H1 (cell line): ENCODE measurements at regions not wholly inside any gene's neighbourhood (a gene's known extent, or its start where the extent isn't known, plus 50 kb on each side); places are given as distances from the start of the nearest gene placed in this dataset.

Source experiments
- CTCF ChIA-PET: fragments of 300-600 bp; sonication (Branson Sonifier 250); formaldehyde crosslinking; loops from one replicate; lab custom pipeline; 2021; ENCODE audit not compliant: partially characterized antibody; lab: Charles Lee
- POLR2A ChIA-PET: fragments of 300-600 bp; sonication (Branson Sonifier 250); formaldehyde crosslinking; loops from one replicate; lab custom pipeline; 2021; ENCODE audit warnings: inconsistent platforms; ENCODE audit not compliant: partially characterized antibody; lab: Charles Lee
- DNase-seq, 2 experiments: peaks; one replicate each; pipeline versions ENCODE4 v3.0.0 to v3.0.0-alpha.2; 2010 to 2022; ENCODE audit warnings: low spot score in 2 of 2, low read depth in 1 of 2, mixed read lengths in 1 of 2
- FAIRE-seq: peaks from 2 replicates; lab custom pipeline; 2011; peaks lifted over from hg19 to GRCh38; lab: Jason Lieb, UNC
- H2AFZ ChIP-seq: 2 replicates; pipeline ENCODE4 v1.8.1; 2012; ENCODE audit warnings: low read length, inconsistent platforms
- H2AK5ac ChIP-seq: 2 replicates; pipeline ENCODE4 v1.6.1; 2013; ENCODE audit warnings: low read depth, low read length
- H2BK120ac ChIP-seq: replicated peaks from 2 replicates; pipeline ENCODE3; 2013; ENCODE audit warnings: low read depth, low read length, inconsistent platforms
- H2BK12ac ChIP-seq: 2 replicates; pipeline ENCODE4 v1.6.1; 2013; ENCODE audit warnings: low read depth, low read length
- H2BK15ac ChIP-seq: 2 replicates; pipeline ENCODE4 v1.6.1; 2013; ENCODE audit warnings: low read length
- H2BK20ac ChIP-seq: 2 replicates; pipeline ENCODE4 v1.6.1; 2013; ENCODE audit warnings: low read length
- H2BK5ac ChIP-seq: 2 replicates; pipeline ENCODE4 v1.6.1; 2013; ENCODE audit warnings: low read depth, low read length
- H3K14ac ChIP-seq: 2 replicates; pipeline ENCODE4 v1.6.1; 2013; ENCODE audit warnings: inconsistent platforms; ENCODE audit not compliant: insufficient read length
- H3K18ac ChIP-seq: 2 replicates; pipeline ENCODE4 v1.6.1; 2013; ENCODE audit warnings: low read length; ENCODE audit errors: extremely low read depth
- H3K23ac ChIP-seq: 2 replicates; pipeline ENCODE4 v1.6.1; 2013; ENCODE audit warnings: inconsistent platforms; ENCODE audit not compliant: insufficient read length
- H3K23me2 ChIP-seq: 2 replicates; pipeline ENCODE4 v1.6.1; 2013; ENCODE audit warnings: low read depth, low read length
- H3K27ac ChIP-seq: 2 replicates; pipeline ENCODE4 v1.6.1; 2011; ENCODE audit warnings: low read depth, low read length, inconsistent platforms
- H3K27me3 ChIP-seq, 4 experiments: replicated peaks in 1 of 4; 1 replicate in 1 of 4; 2 replicates in 3 of 4; pipeline versions ENCODE4 v1.6.1 to v1.8.1; 2011 to 2013; ENCODE audit warnings: low read length in 3 of 4, mild to moderate bottlenecking in 3 of 4, inconsistent platforms in 2 of 4, mixed read lengths in 2 of 4, moderate library complexity in 1 of 4; ENCODE audit not compliant: control insufficient read depth in 3 of 4, insufficient read depth in 3 of 4; ENCODE audit errors: extremely low read depth in 1 of 4
- H3K36me3 ChIP-seq, 4 experiments: 2 replicates each; pipeline versions ENCODE4 v1.6.1 to v1.8.1; 2011 to 2013; ENCODE audit warnings: mild to moderate bottlenecking in 4 of 4, low read length in 3 of 4, moderate library complexity in 2 of 4, control low read depth in 1 of 4, inconsistent platforms in 1 of 4; ENCODE audit not compliant: insufficient read depth in 4 of 4, control insufficient read depth in 2 of 4
- H3K4ac ChIP-seq: replicated peaks from 2 replicates; pipeline ENCODE3; 2013; ENCODE audit warnings: low read length, low read depth, mixed read lengths, inconsistent platforms; ENCODE audit not compliant: insufficient read length
- H3K4me1 ChIP-seq, 4 experiments: replicated peaks in 1 of 4; 1 replicate in 1 of 4; 2 replicates in 3 of 4; pipeline versions ENCODE4 v1.6.1 to v1.8.1; 2011 to 2013; ENCODE audit warnings: low read length in 3 of 4, inconsistent platforms in 2 of 4, mixed read lengths in 1 of 4; ENCODE audit not compliant: insufficient read depth in 4 of 4, control insufficient read depth in 3 of 4
- H3K4me2 ChIP-seq, 2 experiments: 2 replicates each; pipeline versions ENCODE4 v1.6.1 to v1.8.1; 2011 to 2013; ENCODE audit warnings: low read depth in 2 of 2, low read length in 2 of 2, control low read depth in 1 of 2, inconsistent platforms in 1 of 2, mild to moderate bottlenecking in 1 of 2; ENCODE audit not compliant: insufficient read depth in 1 of 2
- H3K4me3 ChIP-seq, 4 experiments: fragments of 200-600, 300-600 bp in 1 of 4; sonication (generic), shearing (Covaris generic), sonication (Bioruptor Twin) in 1 of 4; 2 replicates each; pipeline versions ENCODE4 v1.5.1 to v1.8.1; 2011 to 2016; ENCODE audit warnings: low read length in 4 of 4, low read depth in 3 of 4, control low read depth in 2 of 4, inconsistent platforms in 2 of 4, mild to moderate bottlenecking in 2 of 4, mixed read lengths in 1 of 4, moderate library complexity in 1 of 4; ENCODE audit not compliant: insufficient read depth in 2 of 4; ENCODE audit errors: extremely low read depth in 1 of 4
- H3K56ac ChIP-seq: replicated peaks from 2 replicates; pipeline ENCODE3; 2013; ENCODE audit warnings: low read depth, mild to moderate bottlenecking, mixed read lengths, low read length, inconsistent platforms; ENCODE audit not compliant: insufficient read length
- H3K79me1 ChIP-seq: 2 replicates; pipeline ENCODE4 v1.6.1; 2013; ENCODE audit warnings: low read depth, low read length, control low read depth
- H3K79me2 ChIP-seq, 2 experiments: 2 replicates each; pipeline versions ENCODE4 v1.6.1 to v1.8.1; 2012 to 2013; ENCODE audit warnings: low read length in 2 of 2, mild to moderate bottlenecking in 2 of 2, inconsistent platforms in 1 of 2; ENCODE audit not compliant: insufficient read depth in 2 of 2, control insufficient read depth in 1 of 2
- H3K9ac ChIP-seq, 4 experiments: replicated peaks in 1 of 4; 1 replicate in 1 of 4; 2 replicates in 3 of 4; pipeline versions ENCODE4 v1.6.1 to v1.8.1; 2011 to 2013; ENCODE audit warnings: low read depth in 3 of 4, low read length in 3 of 4, control low read depth in 2 of 4, mild to moderate bottlenecking in 2 of 4, moderate library complexity in 2 of 4, inconsistent platforms in 1 of 4; ENCODE audit errors: extremely low read depth in 1 of 4
- H3K9me3 ChIP-seq, 2 experiments: 2 replicates each; pipeline versions ENCODE4 v1.6.1 to v1.8.1; 2012 to 2013; ENCODE audit warnings: mild to moderate bottlenecking in 2 of 2, moderate library complexity in 2 of 2, control low read depth in 1 of 2, inconsistent platforms in 1 of 2, low read depth in 1 of 2, low read length in 1 of 2, mixed read lengths in 1 of 2; ENCODE audit not compliant: insufficient read depth in 2 of 2
- H4K20me1 ChIP-seq, 2 experiments: replicated peaks in 1 of 2; 2 replicates each; pipeline versions ENCODE3 to v1.8.1; 2011 to 2013; ENCODE audit warnings: inconsistent platforms in 2 of 2, low read length in 2 of 2, mild to moderate bottlenecking in 1 of 2; ENCODE audit not compliant: insufficient read depth in 2 of 2, control insufficient read depth in 1 of 2
- H4K5ac ChIP-seq: 2 replicates; pipeline ENCODE4 v1.6.1; 2013; ENCODE audit warnings: low read length, low read depth, mixed read lengths, inconsistent platforms; ENCODE audit not compliant: insufficient read length
- H4K8ac ChIP-seq: 2 replicates; pipeline ENCODE4 v1.8.0; 2013; ENCODE audit warnings: mild to moderate bottlenecking, moderate library complexity, low read length, inconsistent platforms; ENCODE audit not compliant: insufficient read depth; ENCODE audit errors: extremely low read depth
- H4K91ac ChIP-seq: replicated peaks from 2 replicates; pipeline ENCODE3; 2013; ENCODE audit warnings: low read length, mixed read lengths, inconsistent platforms; ENCODE audit not compliant: insufficient read length
- EZH2 ChIP-seq: fragments of 200-600 bp; sonication (generic); IDR thresholded peaks from 2 replicates; pipeline ENCODE4 v1.7.1; 2012; ENCODE audit warnings: low read depth, mild to moderate bottlenecking, moderate library complexity, low read length, inconsistent platforms; ENCODE audit not compliant: severe bottlenecking
- WGBS, 2 experiments: shearing (Covaris generic) in 1 of 2; methylation state at CpG; one replicate each; pipeline versions ENCODE4 v1.1.6 to v1.1.7; 2013 to 2015; ENCODE audit warnings: low lambda C conversion rate in 2 of 2, mixed read lengths in 2 of 2, inconsistent platforms in 1 of 2, low coverage in 1 of 2, missing lambda C conversion rate in 1 of 2; ENCODE audit not compliant: insufficient replicate concordance in 2 of 2, insufficient coverage in 1 of 2, insufficient read length in 1 of 2; ENCODE audit errors: extremely low coverage in 1 of 2, missing lambda C conversion rate in 1 of 2; 5-methylcytosine and 5-hydroxymethylcytosine counted together

DNA sequence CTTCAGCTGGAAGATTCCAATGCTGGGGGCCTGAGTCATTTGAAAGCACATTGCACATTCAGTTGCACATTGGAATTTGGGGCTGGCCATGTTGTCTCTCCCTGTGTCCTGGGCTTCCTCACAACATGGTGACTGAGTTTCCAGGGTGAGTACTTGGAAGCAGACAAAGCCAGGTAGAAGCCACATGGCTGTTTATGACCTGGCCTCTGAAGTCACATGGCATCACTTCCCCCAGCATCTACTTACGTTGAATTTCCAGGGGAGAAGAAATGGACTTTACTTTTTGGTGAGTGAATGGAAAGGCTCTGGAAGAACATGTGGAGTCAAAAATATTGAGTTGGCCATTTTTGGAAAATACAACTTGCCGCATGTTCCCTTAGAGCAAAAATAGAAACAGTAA is 155.5 kb downstream of the LINC00237 start:
- CTCF ChIA-PET: interaction anchor here (1.3 to 1.5 kb wide), 2 partner anchors 11 to 579 kb away, joined by 3 read pairs; no protein-coding TSS in a partner anchor

More for the DNA sequence above, 155.5 kb downstream of the LINC00237 start:
- no peak overlapping the region for H2BK5ac ChIP-seq
- H3K79me2 ChIP-seq: no peaks in the 10 kb centered on the region
- DNase-seq (no peak), FAIRE-seq (no peak)
- H2AK5ac ChIP-seq: no peak overlapping the region
- no peaks in the 10 kb centered on the region for H4K20me1 ChIP-seq
- H3K18ac ChIP-seq: no peak overlapping the region
- H3K9ac ChIP-seq: no peak overlapping the region
- TF ChIP-seq EZH2: no peak
- no peak overlapping the region for H4K5ac ChIP-seq
- no peak overlapping the region for H2BK120ac ChIP-seq
- no peak overlapping the region for H2BK12ac ChIP-seq
- no peaks in the 10 kb centered on the region for H3K4me1 ChIP-seq
- no peak overlapping the region for H3K27ac ChIP-seq
- POLR2A ChIA-PET: no interaction called here
- H4K8ac ChIP-seq: no peak overlapping the region; the same call in 1 of the 2 replicates
- peaks cover 6% of the 10 kb centered on the region in 2 experiments; a peak in 2 of 4 replicates for H3K9me3 ChIP-seq
- no peak overlapping the region for H3K4ac ChIP-seq
- H3K14ac ChIP-seq: no peak overlapping the region
- no peak overlapping the region for H4K91ac ChIP-seq
- no peak overlapping the region for H2BK20ac ChIP-seq
- no peak overlapping the region for H3K4me2 ChIP-seq
- no peak overlapping the region for H2BK15ac ChIP-seq
- 88% methylated on average over 2 of the region's 2 CpGs; no CpG with 5 or more reads in 1 of the 2 experiments for WGBS, 2 experiments
- no peaks in the 10 kb centered on the region for H3K36me3 ChIP-seq
- H3K23ac ChIP-seq: no peak overlapping the region
- no peak overlapping the region for H3K56ac ChIP-seq
- no peaks in the 10 kb centered on the region for H3K27me3 ChIP-seq
- H3K23me2 ChIP-seq: no peaks in the 10 kb centered on the region
- no peak overlapping the region for H2AFZ ChIP-seq
- H3K4me3 ChIP-seq: no peak overlapping the region
- H3K79me1 ChIP-seq: no peaks in the 10 kb centered on the region
